Caco-2 (cell line): ENCODE measurements at regions not wholly inside any gene's neighbourhood (a gene's known extent, or its start where the extent isn't known, plus 50 kb on each side); places are given as distances from the start of the nearest gene placed in this dataset.

Experiments used
- BruUV-seq: library from RNA; stranded (reverse); fragments of 400-500 nt; replicated peaks from 2 replicates; lab custom pipeline; 2021; lab: Mats Ljungman, UMichigan
- CTCF ChIA-PET: fragments of 300-600 bp; sonication (Branson Sonifier 250); formaldehyde crosslinking; loops from one replicate; lab custom pipeline; 2022; ENCODE audit warnings: antibody characterized with exemption; lab: Charles Lee
- POLR2A ChIA-PET: fragments of 300-600 bp; sonication (Branson Sonifier 250); formaldehyde crosslinking; loops from one replicate; lab custom pipeline; 2022; ENCODE audit warnings: antibody characterized with exemption; lab: Charles Lee
- DNase-seq, 2 experiments: peaks; one replicate each; pipeline versions ENCODE4 v3.0.0 to v3.0.0-alpha.2; 2020 to 2022
- H3K27me3 ChIP-seq: replicated peaks from 2 replicates; pipeline ENCODE4 v1.6.0; 2011; ENCODE audit warnings: low read length; ENCODE audit not compliant: control insufficient read depth, insufficient read depth
- H3K36me3 ChIP-seq: 2 replicates; pipeline ENCODE4 v1.5.1; 2011; ENCODE audit warnings: low read length; ENCODE audit not compliant: control insufficient read depth, insufficient read depth
- H3K4me1 ChIP-seq: fragments of 250-450 bp; sonication (Bioruptor Pico); 2 replicates; pipeline ENCODE4 v1.5.1; 2020; ENCODE audit warnings: mild to moderate bottlenecking
- H3K4me3 ChIP-seq: 2 replicates; pipeline ENCODE4 v1.5.1; 2011; ENCODE audit warnings: low read depth, mild to moderate bottlenecking, control low read depth, low read length
- H3K9me3 ChIP-seq: fragments of 250-450 bp; sonication (Bioruptor Pico); 2 replicates; pipeline ENCODE4 v1.5.1; 2020; ENCODE audit warnings: mild to moderate bottlenecking, moderate library complexity
- H3K27ac Mint-ChIP-seq: one replicate; pipeline ENCODE4 v1.8.0; 2022; ENCODE audit warnings: mixed read lengths; ENCODE audit not compliant: unreplicated experiment
- H3K27me3 Mint-ChIP-seq: one replicate; pipeline ENCODE4 v1.8.0; 2022; ENCODE audit warnings: mixed read lengths; ENCODE audit not compliant: insufficient read depth, unreplicated experiment
- H3K36me3 Mint-ChIP-seq: one replicate; pipeline ENCODE4 v1.8.0; 2022; ENCODE audit warnings: mild to moderate bottlenecking, mixed read lengths; ENCODE audit not compliant: insufficient read depth, unreplicated experiment
- H3K4me1 Mint-ChIP-seq: one replicate; pipeline ENCODE4 v1.8.0; 2022; ENCODE audit warnings: low read depth, mixed read lengths; ENCODE audit not compliant: unreplicated experiment
- H3K4me3 Mint-ChIP-seq: one replicate; pipeline ENCODE4 v1.8.0; 2022; ENCODE audit warnings: mild to moderate bottlenecking, moderate library complexity, mixed read lengths; ENCODE audit not compliant: unreplicated experiment
- H3K9me3 Mint-ChIP-seq: one replicate; pipeline ENCODE4 v1.8.0; 2022; ENCODE audit warnings: mixed read lengths; ENCODE audit not compliant: unreplicated experiment
- CTCF ChIP-seq, 2 experiments: fragments of 200-600 bp in 1 of 2; IDR thresholded peaks; 1 replicate in 1 of 2; 2 replicates in 1 of 2; pipeline versions ENCODE4 v1.5.1 to v1.8.0; 2011 to 2022; ENCODE audit warnings: antibody characterized with exemption in 1 of 2, control low read depth in 1 of 2, inconsistent platforms in 1 of 2, low read depth in 1 of 2, low read length in 1 of 2, mild to moderate bottlenecking in 1 of 2, moderate library complexity in 1 of 2; ENCODE audit not compliant: insufficient read depth in 1 of 2, severe bottlenecking in 1 of 2, unreplicated experiment in 1 of 2
- intact Hi-C: fragments of 100-400 bp; cut with micrococcal nuclease; formaldehyde crosslinking; loops from one replicate; pipeline ENCODE4 v1.10.0; 2022; ENCODE audit not compliant: unreplicated experiment

GRCh38 chr7:16021851-16022250, 335.4 kb upstream of the MEOX2 start:
- intact Hi-C loops, result no loop called here
- BruUV-seq, result no TSS peak

DNA sequence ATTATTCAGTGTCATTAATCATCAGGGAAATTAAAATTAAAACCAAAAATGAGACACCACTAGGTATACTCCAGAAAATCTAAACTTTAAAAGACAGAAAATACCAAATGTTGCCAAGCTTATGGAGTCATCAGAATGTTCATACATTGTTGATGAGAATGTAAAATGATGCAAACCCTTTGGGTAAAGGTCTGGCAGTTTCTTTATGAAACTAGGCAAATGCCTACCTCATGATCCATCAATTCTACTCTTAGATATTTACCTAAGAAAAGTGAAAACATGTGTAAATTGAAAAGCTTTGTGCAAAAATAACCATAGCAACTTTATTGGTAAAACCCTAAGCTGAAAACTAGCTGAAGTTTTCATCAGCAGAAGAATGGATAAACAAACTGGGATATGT, 329.5 kb upstream of the MEOX2 start:
- no TSS peak for BruUV-seq
- no peaks in the 10 kb centered on the region for H3K9me3 Mint-ChIP-seq
- H3K9me3 ChIP-seq, result no peaks in the 10 kb centered on the region
- no peaks in the 10 kb centered on the region for H3K4me1 Mint-ChIP-seq
- no peaks in the 10 kb centered on the region for H3K27me3 ChIP-seq
- no peak for TF ChIP-seq CTCF (IDR thresholded peaks at IDR 0.05; ENCODE audit: insufficient read depth in 1 of 2, low read depth in 1 of 2, low read length in 1 of 2, severe bottlenecking in 1 of 2, unreplicated experiment in 1 of 2)
- no peak overlapping the region for H3K4me3 ChIP-seq
- H3K27me3 Mint-ChIP-seq, result no peaks in the 10 kb centered on the region
- ChIA-PET CTCF (no interaction called here), POLR2A (no interaction called here)
- DNase-seq, result no peak
- H3K36me3 ChIP-seq, result no peaks in the 10 kb centered on the region
- no peaks in the 10 kb centered on the region for H3K4me1 ChIP-seq
- intact Hi-C loops, result no loop called here
- no peaks in the 10 kb centered on the region for H3K36me3 Mint-ChIP-seq
- H3K27ac Mint-ChIP-seq, result no peak overlapping the region
- no peak overlapping the region for H3K4me3 Mint-ChIP-seq

More at GRCh38 chr7:16021851-16022250, 335.4 kb upstream of the MEOX2 start:
- POLR2A ChIA-PET, result no interaction called here
- H3K27ac Mint-ChIP-seq, result no peak overlapping the region
- Histone ChIP-seq H3K4me3 (no peak overlapping the region), H3K4me1 (no peaks in the 10 kb centered on the region), H3K9me3 (no peaks in the 10 kb centered on the region), H3K36me3 (no peaks in the 10 kb centered on the region), H3K27me3 (no peaks in the 10 kb centered on the region)
- no peaks in the 10 kb centered on the region for H3K9me3 Mint-ChIP-seq
- no peaks in the 10 kb centered on the region for H3K36me3 Mint-ChIP-seq
- no peak for TF ChIP-seq CTCF (IDR thresholded peaks at IDR 0.05; ENCODE audit: insufficient read depth in 1 of 2, low read depth in 1 of 2, low read length in 1 of 2, severe bottlenecking in 1 of 2, unreplicated experiment in 1 of 2)
- no peak overlapping the region for H3K4me3 Mint-ChIP-seq
- peaks cover 2% of the 10 kb centered on the region for H3K27me3 Mint-ChIP-seq
- CTCF ChIA-PET, result no interaction called here
- H3K4me1 Mint-ChIP-seq, result no peaks in the 10 kb centered on the region
- no peak for DNase-seq

DNA sequence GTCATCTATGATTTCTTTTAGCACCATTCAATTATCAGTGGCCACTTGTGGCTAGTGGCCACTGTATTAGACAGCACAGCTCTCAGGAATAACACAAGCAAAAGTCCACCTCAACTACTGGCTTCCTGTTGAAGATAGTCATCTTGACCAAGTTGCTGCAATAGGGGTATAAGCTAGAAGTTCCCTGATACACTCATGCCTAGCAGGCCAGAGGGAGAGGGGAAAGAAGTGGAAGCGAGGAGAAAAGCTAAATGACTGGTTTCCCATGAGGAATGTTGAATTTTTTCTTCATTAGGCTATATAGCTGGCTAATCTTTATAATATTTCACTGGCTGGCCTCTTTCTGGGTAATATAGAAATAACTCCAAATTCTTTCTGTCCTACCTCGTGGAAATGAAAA, 327.5 kb upstream of the MEOX2 start:
- TF ChIP-seq CTCF (IDR thresholded peaks at IDR 0.05; ENCODE audit: insufficient read depth in 1 of 2, low read depth in 1 of 2, low read length in 1 of 2, severe bottlenecking in 1 of 2, unreplicated experiment in 1 of 2), result no peak
- no peak overlapping the region for H3K4me3 Mint-ChIP-seq
- Histone ChIP-seq H3K27me3 (no peaks in the 10 kb centered on the region), H3K4me1 (no peaks in the 10 kb centered on the region), H3K9me3 (no peaks in the 10 kb centered on the region), H3K36me3 (no peaks in the 10 kb centered on the region), H3K4me3 (no peak overlapping the region)
- H3K4me1 Mint-ChIP-seq, result no peaks in the 10 kb centered on the region
- no TSS peak for BruUV-seq
- H3K36me3 Mint-ChIP-seq, result no peaks in the 10 kb centered on the region
- no peaks in the 10 kb centered on the region for H3K27me3 Mint-ChIP-seq
- no peak for DNase-seq
- ChIA-PET POLR2A (no interaction called here), CTCF (no interaction called here)
- H3K27ac Mint-ChIP-seq, result no peak overlapping the region
- intact Hi-C loops, result no loop called here
- H3K9me3 Mint-ChIP-seq, result no peaks in the 10 kb centered on the region
